Sigmoid colon (tissue), 4 donors: ENCODE measurements at regions not wholly inside any gene's neighbourhood (a gene's known extent, or its start where the extent isn't known, plus 50 kb on each side); places are given as distances from the start of the nearest gene placed in this dataset.

Experiments used
- CTCF ChIP-seq, 4 experiments: fragments of 450-650 bp in 3 of 4; fragments of 200-600 bp in 1 of 4; IDR thresholded peaks; one replicate each; pipeline ENCODE4 v1.5.1; 2016 to 2019; ENCODE audit warnings: antibody characterized with exemption in 4 of 4, mild to moderate bottlenecking in 3 of 4, moderate library complexity in 2 of 4
- POLR2A ChIP-seq, 2 donors: fragments of 450-650 bp; IDR thresholded peaks; one replicate each; pipeline ENCODE4 v1.6.1; 2016; ENCODE audit warnings: antibody characterized with exemption in 2 of 2, mild to moderate bottlenecking in 2 of 2, moderate library complexity in 2 of 2
- POLR2AphosphoS5 ChIP-seq, 4 donors: sonication (generic); formaldehyde crosslinking; IDR thresholded peaks; one replicate each; pipeline ENCODE4 v1.6.1; 2017; ENCODE audit warnings: antibody characterized with exemption in 4 of 4

DNA sequence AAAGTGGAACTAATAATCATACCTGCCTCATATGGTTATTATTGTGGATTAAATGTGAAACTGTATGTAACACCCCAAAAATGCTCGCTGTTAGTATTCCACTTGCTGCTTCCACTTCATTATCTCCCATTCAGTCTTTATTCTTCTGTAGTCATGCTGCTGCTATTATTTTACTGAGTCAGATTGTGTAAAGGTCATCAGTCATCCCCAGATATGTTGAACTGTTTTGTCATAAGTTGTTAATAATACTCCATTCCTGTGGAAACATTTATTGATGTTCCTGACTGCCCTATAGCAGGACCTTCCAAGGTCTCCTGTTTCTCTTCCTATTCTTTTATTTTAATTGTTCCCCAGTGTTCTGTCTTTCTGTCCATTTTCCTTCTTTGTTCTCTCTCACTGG is 1148.3 kb downstream of the EPHA7 start:
- TF ChIP-seq CTCF (IDR thresholded peaks at IDR 0.05) (no peak), POLR2A (IDR thresholded peaks at IDR 0.05) (no peak), POLR2AphosphoS5 (IDR thresholded peaks at IDR 0.05) (no peak)
